GM19452 (cell line): ENCODE measurements at regions not wholly inside any gene's neighbourhood (a gene's known extent, or its start where the extent isn't known, plus 50 kb on each side); places are given as distances from the start of the nearest gene placed in this dataset.
"Not testable (repeated sequence)": the region's sequence is repeated elsewhere in the genome, so short reads cannot be mapped to it uniquely, and the experiment has no call there.

Experiments used
- ATAC-seq: cut with Tn5 transposase; IDR thresholded peaks from one replicate; pipeline ENCODE4 v1.9.1; 2021; ENCODE audit not compliant: unreplicated experiment

DNA sequence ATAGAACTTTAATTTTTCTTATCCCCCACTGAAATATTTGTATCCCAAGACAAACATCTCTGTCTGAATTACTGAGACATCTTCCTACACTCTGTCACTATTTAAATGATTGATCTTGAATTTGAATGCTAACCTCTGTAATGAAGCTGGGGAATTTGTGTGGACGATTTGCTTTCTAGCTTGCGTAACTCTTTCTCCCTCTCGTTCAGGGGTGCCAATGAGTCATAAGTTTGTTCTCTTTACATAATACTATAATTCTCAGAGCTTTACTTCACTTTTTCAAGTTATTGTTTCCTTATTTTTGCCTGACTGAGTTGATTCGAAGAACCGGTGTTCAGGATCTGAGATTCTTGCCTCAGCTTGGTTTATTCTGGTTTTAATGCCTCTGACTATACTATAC, 783.3 kb upstream of the CADM2 start:
- ATAC-seq, result no peak

DNA sequence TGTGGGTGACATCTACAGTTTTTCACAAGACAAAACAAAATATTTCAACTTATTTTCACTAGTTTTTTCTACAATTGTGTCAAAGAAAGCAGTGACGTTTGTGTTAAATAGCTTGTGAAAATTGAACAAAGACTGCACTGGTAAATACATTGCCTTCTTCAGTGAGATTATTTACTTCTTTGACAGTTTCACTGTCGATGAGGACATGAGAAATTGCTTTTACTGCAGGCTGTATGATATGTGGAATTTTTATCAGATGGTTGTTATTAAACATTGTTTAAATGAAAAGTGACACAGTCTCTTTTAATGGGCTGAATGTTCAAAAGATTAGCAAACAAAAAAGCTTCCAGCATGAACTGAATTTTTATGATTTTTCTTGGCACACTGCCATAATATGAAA, 773.9 kb upstream of the CADM2 start:
- ATAC-seq, result no peak

DNA sequence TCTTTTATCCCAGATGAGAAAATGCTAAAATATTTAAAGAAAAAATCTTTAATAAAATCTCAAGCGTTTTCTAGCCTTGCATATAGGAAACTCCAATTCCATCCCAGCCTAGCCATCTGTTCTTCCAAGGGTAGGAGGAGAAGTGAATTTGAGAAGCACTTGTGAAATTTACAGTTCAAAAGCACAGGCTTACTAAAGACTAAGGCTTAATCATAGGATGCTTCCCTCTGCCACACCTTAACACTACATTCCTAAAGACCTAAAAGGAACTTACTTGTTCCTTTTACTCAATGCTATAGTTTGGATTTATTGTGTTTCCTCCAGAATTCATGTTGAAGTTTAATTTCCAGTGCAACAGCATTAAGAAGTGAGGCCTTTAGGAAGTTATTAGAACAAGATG, 764.8 kb upstream of the CADM2 start:
- no peak for ATAC-seq

DNA sequence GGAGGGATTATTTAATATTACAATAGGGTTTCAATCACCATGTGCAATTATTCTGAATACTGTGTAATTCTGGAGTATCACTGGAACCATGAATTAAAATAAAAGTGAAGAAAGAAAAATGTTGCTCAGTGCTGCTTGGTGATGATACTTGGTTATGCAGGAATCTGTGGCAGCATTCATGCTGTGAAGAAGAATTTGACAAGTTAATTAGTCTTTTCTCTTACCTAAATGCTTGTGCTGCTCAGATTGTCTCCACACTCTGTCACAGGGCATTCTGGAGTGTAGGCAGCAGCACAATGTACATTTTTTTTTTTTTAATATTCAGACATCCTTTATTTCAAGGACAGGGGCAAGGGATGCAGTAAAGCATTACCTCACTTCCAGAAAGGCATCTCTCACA, 749.3 kb upstream of the CADM2 start:
- no peak for ATAC-seq

DNA sequence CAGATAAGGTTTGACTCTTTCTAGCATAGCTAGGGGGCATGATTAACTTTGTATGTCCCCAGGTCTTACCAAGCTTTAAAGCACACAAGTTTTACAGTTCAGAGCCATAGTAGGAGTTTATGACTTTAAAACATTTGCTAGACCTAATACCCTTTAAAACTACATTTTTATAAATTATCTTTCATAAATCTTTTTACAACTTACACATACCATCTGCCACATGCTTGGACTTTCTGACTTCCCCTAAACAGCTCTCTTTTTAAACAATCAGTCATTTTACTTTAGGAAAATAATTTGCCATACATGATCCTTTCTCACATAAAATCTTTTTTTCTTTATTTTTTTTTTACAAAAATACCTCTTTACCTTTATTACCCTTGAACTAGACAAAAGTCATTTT, 735.3 kb upstream of the CADM2 start:
- no peak for ATAC-seq

DNA sequence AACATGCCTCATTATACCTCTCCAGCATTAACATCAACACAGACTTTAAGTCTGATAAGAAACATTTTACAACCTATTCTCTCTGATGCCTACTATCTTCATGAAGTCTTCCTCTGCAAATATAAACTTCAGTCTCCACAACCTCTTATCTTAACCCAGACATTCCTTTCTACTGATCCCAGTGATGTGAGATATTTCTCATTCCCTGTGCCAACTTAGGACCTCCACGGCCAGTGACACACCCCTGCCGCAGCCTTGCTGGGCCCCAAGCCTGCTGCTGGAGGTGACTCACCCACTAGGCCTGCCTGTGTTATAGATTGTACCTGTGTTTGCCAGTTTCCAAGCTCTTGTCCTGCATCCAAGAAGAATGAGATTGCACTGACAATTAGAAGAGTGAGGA, 734.5 kb upstream of the CADM2 start:
- no peak for ATAC-seq

DNA sequence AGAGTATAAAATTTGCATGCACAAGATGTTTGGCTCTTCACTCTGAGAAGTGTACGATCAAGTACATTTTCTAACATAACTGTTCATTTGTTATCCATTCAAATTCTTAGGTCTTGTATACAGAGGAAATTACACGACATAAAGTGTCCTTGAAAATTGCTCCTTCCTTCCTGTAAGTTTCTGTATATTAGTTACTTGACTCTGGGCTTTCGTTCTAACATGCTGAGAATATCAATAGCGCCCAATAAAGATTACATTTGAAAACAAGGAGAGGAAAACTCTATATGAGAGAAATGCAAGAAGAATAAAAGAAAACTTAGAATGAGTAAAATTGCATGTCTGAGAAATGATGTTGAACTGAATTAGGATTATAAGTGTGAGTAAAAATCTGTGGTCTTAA, 722.5 kb upstream of the CADM2 start:
- ATAC-seq, result no peak

DNA sequence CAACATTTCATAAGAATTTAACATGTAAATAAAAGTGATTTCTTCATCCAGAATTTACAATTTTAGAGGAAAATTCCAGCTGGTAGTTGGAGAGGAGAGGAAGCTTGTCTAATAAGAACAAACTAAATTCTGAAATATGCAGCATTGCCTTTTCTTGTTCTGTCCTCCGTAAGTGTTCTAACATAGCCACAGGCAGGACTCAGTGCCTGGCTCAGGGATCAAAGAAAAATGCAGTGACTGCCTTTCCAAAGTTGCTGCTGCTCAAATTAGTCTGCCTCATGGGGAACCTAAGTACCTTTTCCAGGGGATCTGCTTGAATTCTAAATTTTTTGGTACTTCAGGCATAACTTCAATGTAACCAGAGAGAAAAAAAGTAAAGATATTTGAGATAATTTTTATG, 713.0 kb upstream of the CADM2 start:
- no peak for ATAC-seq

DNA sequence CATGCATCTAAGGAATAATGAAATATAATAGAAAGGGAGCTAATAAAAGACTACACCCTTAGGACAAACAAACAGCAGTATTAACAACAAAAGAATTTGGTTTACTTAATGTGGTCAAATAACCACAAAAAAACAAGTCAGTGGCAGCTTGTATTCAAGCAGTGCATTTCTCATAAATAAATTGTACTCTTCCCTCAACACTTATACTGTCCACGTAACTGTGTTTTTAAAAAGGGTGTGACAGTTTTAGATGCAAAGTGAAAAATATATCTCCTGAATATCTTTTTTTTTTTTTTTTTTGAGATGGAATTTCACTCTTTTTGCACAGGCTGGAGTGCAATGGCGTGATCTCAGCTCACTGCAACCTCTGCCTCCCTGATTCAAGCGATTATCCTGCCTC, 698.2 kb upstream of the CADM2 start:
- no peak for ATAC-seq

DNA sequence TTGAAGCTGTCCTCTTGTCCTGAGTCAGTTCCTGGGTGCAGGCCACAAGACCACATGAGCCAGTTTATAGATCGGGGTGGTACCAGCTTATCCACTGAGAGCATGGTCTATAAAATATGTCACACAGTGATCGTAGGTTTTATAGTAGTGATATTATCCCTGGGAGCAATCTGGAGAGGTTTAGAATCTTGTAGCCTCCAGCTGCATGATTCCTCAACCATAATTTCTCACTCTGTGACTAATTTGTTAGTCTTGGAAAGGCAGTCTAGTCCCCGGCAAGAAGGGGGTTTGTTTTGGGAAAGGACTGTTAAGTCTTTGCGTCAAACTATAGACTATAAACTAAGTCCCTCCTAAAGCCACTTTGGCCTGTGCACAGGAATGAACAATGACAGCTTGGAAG, 693.0 kb upstream of the CADM2 start:
- no peak for ATAC-seq

DNA sequence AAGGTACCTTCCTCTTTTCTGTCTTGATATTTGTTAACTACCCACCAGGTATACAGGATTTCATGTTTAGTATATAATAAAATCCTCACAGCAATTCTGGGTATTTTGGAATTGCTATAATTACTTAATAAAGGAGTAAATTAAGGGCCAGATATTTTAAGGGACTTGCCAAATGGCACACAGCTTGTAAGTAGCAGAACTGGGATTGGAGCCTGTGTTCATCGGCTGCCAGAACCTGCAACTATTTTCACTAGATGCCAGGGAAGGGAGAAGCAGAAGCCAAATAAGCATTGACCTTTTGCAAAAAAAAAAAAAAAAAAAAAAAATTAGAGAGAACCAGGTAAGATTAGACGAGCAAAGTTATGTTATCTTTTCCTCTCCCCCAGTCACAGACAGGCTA, 683.3 kb upstream of the CADM2 start:
- no peak for ATAC-seq

DNA sequence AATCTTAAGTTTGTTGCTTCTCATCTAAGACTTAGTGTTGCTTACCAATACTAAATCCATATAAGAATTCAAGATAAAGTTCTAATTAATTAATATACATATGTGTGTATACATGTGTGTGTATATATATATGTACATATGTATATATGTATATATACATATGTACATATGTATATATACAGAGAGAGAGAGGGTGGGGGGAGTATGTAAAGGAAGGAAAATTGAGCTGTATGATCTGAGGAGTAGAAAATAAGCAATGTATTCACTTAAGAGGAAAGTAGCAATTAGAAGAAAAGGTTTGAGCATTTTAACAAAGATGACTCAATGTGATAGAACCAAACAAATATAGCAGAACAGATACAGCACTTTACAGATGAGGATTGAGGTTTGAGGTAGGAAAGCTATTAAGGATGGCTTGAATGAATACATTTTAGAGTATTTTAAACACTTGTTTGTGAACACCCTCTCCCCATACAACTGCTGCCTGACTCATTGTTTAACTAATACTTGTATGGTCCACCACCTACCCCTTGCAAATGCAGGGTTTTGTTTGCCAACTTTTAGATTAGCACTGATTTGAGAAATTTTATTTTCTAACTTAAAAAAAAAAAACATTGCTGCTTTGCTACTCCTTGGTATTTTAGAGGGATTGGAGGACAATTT, 681.1 kb upstream of the CADM2 start:
- ATAC-seq, result no peak

DNA sequence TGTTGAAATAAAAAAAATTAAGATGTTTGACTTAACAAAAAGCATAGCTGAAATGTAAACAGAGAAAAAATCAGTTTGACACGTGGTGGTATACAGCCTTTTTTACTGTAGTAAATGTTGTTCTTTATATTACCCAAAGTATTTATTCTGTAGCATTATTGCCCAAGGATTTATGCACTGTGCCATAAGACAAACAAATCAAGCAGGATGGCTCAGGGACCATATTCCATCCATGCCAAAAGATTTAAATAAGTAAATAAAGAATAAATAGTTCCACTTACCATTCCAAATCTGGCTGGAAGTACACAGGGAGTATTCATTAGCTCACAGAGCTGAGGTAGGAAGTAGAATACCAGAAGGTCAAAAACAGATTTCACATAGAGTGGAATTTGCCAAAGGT, 666.7 kb upstream of the CADM2 start:
- ATAC-seq, result no peak

DNA sequence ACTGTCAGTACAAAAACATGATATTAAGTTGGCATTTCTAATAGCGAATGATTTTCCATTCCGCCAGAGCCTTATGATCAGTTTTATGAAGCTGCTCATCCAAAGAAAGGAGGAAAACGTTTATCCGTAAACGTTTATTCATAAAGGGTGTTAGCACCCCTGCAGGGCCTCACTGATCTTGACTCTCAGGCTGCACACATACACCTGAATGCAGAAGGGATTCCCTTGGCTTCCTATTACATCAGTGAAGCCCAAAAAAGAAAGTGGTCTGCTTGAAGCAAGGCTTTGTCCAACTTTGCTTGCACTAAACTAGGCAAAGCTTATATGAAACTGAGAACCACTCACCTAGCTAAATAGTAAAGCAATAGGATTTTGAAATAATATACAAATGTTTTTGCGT, 659.5 kb upstream of the CADM2 start:
- no peak for ATAC-seq

DNA sequence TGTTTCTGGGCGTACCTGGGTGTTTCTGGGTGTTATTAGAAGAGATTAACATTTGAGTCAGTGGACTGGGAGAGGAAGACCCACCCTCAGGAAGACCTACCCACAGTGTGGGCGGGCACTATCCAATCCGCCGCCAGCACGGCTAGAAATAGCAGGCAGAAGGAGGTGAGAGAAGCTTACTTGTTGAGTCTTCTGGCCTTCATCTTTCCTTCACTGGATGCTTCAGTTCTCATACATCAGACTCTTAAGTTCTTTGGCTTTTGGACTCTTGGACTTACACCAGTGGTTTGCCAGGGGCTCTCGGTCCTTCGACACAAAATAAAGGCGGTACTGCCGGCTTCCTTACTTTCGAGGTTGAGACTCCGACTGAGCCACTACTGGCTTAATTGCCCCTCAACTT, 654.6 kb upstream of the CADM2 start:
- no peak for ATAC-seq

DNA sequence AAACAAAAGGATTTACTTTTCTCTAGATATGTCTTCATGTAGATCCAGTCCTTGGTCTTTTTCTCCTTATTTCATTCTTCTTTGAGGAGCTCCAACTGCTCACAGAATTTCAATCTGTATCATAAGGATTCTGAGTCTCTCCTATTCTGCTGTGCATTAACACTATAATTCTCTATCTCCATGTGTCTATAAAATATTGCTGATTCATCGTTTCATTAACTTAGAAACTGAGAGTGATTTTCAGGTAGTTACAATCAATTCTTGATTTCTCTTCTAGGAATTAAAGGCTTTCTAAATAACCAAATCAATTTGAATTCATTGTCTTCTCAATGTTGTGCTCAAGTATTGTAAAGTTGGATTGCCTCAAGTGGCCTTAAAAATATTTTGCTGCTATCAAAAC, 651.5 kb upstream of the CADM2 start:
- no peak for ATAC-seq

DNA sequence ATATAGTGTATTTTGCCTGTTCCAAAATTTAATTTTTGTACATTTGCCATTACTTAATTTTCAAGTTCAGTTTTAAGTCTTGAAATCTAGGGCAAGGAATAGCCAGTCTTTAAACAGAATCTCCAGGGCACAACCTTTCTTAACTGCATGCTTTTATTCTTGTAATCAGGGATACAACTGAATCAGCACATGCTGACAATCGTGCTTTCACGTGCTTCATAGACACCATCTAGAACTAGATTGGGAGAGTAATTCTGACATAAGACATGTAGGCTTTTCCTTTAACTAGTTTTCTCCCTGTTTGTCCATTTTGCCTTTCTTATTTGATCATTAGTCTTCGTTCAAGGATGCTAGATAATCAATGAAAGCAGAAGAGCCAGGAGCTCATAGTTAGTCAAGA, 650.4 kb upstream of the CADM2 start:
- ATAC-seq, result no peak

DNA sequence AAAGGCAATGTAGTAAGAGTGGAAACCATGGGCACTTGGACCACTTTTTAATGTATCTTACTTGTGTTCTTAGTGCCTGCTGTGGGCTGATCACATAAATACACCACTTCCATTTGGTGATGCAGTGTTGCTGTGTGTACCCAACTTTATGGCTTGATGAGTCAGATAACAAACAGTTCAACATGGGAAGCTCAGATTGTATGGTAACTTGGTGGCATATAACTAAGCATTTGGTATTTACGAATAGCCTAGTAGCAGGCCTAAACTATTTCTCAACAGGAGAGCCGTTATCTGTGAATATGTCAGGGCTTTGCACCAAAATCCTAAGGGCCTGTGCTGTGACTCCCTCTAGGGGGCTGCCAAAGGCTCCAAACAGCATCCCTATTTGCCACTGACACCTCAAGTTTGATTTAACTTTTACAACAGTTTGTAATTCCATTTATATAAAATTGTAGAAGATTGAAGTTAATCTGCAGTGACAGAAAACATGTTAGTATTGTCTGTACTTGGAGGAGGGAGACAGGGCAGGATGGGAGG, 640.4 kb upstream of the CADM2 start:
- ATAC-seq, result no peak

DNA sequence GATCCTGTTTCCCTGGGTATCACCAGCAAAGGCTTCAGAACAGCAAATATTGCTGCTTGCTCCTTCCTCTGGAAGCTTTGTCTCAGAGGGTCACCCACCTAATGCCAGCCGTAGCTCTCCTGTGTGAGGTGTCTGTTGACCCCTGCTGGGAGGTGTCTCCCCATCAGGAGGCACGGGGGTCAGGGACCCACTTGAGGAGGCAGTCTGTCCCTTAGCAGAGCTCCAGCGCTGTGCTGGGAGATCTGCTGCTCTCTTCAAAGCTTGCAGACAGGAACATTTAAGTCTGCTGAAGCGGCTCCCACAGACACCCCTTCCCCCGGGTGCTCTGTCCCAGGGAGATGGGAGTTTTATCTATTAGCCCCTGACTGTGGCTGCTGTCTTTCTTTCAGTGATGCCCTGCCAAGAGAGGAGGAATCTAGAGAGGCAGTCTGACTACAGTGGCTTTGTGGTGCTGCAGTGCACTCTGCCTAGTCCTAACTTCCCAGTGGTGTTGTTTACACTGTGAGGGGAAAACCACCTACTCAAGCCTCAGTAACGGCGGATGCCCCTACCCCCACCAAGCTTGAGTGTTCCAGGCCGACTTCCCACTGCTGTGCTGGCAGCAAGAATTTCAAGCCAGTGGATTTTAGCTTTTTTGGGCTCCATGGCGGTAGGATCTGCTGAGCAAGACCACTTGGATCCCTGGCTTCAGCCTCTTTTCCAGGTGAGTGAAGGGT, 593.1 kb upstream of the CADM2 start:
- not testable (repeated sequence) for ATAC-seq
